ENCODE measurements at regions not wholly inside any gene's neighbourhood (a gene's known extent, or its start where the extent isn't known, plus 50 kb on each side); places are given as distances from the start of the nearest gene placed in this dataset.

GRCh38 chr4:85154591-85154990, 188.1 kb upstream of the WDFY3 start:
- H3K9me3 Mint-ChIP-seq (ENCODE audit: unreplicated experiment): no peaks in the 10 kb centered on the region
- H3K4me3 ChIP-seq (ENCODE audit: insufficient read depth, low read depth, low read length): no peak overlapping the region

GRCh38 chr4:85165808-85166207, 199.3 kb upstream of the WDFY3 start:
- Histone ChIP-seq H3K4me3 (ENCODE audit: insufficient read depth, low read depth, low read length) (no peak overlapping the region), H3K27ac (ENCODE audit: low read depth, low read length) (no peak overlapping the region), H2AFZ (ENCODE audit: low read depth, low read length) (no peak overlapping the region), H4K20me1 (ENCODE audit: insufficient read depth, low read length) (no peaks in the 10 kb centered on the region), H3K79me2 (ENCODE audit: insufficient read depth, low read length) (no peaks in the 10 kb centered on the region), H3K9me3 (ENCODE audit: insufficient read depth, low read depth, low read length) (no peaks in the 10 kb centered on the region), H3K9ac (ENCODE audit: low read length) (no peak overlapping the region), H3K36me3 (ENCODE audit: insufficient read depth, low read length) (no peaks in the 10 kb centered on the region), H3K4me2 (ENCODE audit: low read length) (no peak overlapping the region), H3K4me1 (ENCODE audit: insufficient read depth, low read length) (no peaks in the 10 kb centered on the region), H3K27me3 (ENCODE audit: insufficient read depth, low read length) (no peaks in the 10 kb centered on the region)
- Mint-ChIP-seq H3K27me3 (ENCODE audit: low read depth, unreplicated experiment) (peaks cover 7% of the 10 kb centered on the region), H3K4me3 (ENCODE audit: unreplicated experiment) (no peak overlapping the region), H3K36me3 (ENCODE audit: low read depth, unreplicated experiment) (no peaks in the 10 kb centered on the region), H3K27ac (ENCODE audit: unreplicated experiment) (no peak overlapping the region), H3K9me3 (ENCODE audit: unreplicated experiment) (peaks cover under 1% of the 10 kb centered on the region), H3K4me1 (ENCODE audit: low read depth, unreplicated experiment) (no peaks in the 10 kb centered on the region)
- TF ChIP-seq CTCF (IDR thresholded peaks at IDR 0.05; ENCODE audit: insufficient read depth, low read depth, low read length): no peak
- FAIRE-seq: no peak
- no peak for DNase-seq (ENCODE audit: low read depth)

More at GRCh38 chr4:85154591-85154990, 188.1 kb upstream of the WDFY3 start:
- Mint-ChIP-seq H3K4me3 (ENCODE audit: unreplicated experiment) (no peak overlapping the region), H3K27me3 (ENCODE audit: low read depth, unreplicated experiment) (no peaks in the 10 kb centered on the region), H3K36me3 (ENCODE audit: low read depth, unreplicated experiment) (no peaks in the 10 kb centered on the region), H3K27ac (ENCODE audit: unreplicated experiment) (no peak overlapping the region), H3K4me1 (ENCODE audit: low read depth, unreplicated experiment) (no peaks in the 10 kb centered on the region)
- H2AFZ ChIP-seq (ENCODE audit: low read depth, low read length): no peak overlapping the region
- no peaks in the 10 kb centered on the region for H3K9me3 ChIP-seq (ENCODE audit: insufficient read depth, low read depth, low read length)
- no peak for DNase-seq (ENCODE audit: low read depth)
- TF ChIP-seq EZH2 (IDR thresholded peaks at IDR 0.05; ENCODE audit: insufficient read depth, low read length) (no peak), CTCF (IDR thresholded peaks at IDR 0.05; ENCODE audit: insufficient read depth, low read depth, low read length) (no peak)
- H3K27me3 ChIP-seq (ENCODE audit: insufficient read depth, low read length): peaks cover 3% of the 10 kb centered on the region
- no peaks in the 10 kb centered on the region for H3K4me1 ChIP-seq (ENCODE audit: insufficient read depth, low read length)
- H4K20me1 ChIP-seq (ENCODE audit: insufficient read depth, low read length): no peaks in the 10 kb centered on the region
- H3K4me2 ChIP-seq (ENCODE audit: low read length): no peak overlapping the region
- no peak overlapping the region for H3K9ac ChIP-seq (ENCODE audit: low read length)
- H3K27ac ChIP-seq (ENCODE audit: low read depth, low read length): no peak overlapping the region
- FAIRE-seq: no peak
- H3K36me3 ChIP-seq (ENCODE audit: insufficient read depth, low read length): no peaks in the 10 kb centered on the region
- H3K79me2 ChIP-seq (ENCODE audit: insufficient read depth, low read length): no peaks in the 10 kb centered on the region

DNA sequence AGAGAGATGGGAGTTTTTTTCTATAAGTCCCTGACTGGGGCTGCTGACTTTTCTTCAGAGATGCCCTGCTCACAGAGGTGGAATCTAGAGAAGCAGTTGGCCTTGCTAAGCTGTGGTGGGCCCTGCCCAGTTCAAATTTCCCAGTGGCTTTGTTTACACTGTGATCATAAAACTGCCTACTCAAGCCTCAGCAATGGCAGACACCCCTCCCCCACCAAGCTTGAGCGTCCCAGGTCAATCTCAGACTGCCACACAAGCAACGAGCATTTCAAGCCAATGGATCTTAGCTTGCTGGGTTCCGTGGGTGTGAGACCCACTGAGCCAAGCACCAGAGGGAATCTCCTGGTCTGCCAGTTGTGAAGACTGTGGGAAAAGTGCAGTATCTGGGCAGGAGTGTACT, 199.8 kb upstream of the WDFY3 start:
- Histone ChIP-seq H3K4me2 (ENCODE audit: low read length) (no peak overlapping the region), H3K9me3 (ENCODE audit: insufficient read depth, low read depth, low read length) (no peaks in the 10 kb centered on the region), H3K27me3 (ENCODE audit: insufficient read depth, low read length) (no peaks in the 10 kb centered on the region), H3K79me2 (ENCODE audit: insufficient read depth, low read length) (no peaks in the 10 kb centered on the region), H3K4me1 (ENCODE audit: insufficient read depth, low read length) (no peaks in the 10 kb centered on the region), H3K36me3 (ENCODE audit: insufficient read depth, low read length) (no peaks in the 10 kb centered on the region), H3K4me3 (ENCODE audit: insufficient read depth, low read depth, low read length) (no peak overlapping the region), H3K27ac (ENCODE audit: low read depth, low read length) (no peak overlapping the region), H4K20me1 (ENCODE audit: insufficient read depth, low read length) (no peaks in the 10 kb centered on the region), H2AFZ (ENCODE audit: low read depth, low read length) (no peak overlapping the region), H3K9ac (ENCODE audit: low read length) (no peak overlapping the region)
- H3K4me3 Mint-ChIP-seq (ENCODE audit: unreplicated experiment): no peak overlapping the region
- no peaks in the 10 kb centered on the region for H3K36me3 Mint-ChIP-seq (ENCODE audit: low read depth, unreplicated experiment)
- no peaks in the 10 kb centered on the region for H3K9me3 Mint-ChIP-seq (ENCODE audit: unreplicated experiment)
- no peaks in the 10 kb centered on the region for H3K4me1 Mint-ChIP-seq (ENCODE audit: low read depth, unreplicated experiment)
- peaks cover 7% of the 10 kb centered on the region for H3K27me3 Mint-ChIP-seq (ENCODE audit: low read depth, unreplicated experiment)
- H3K27ac Mint-ChIP-seq (ENCODE audit: unreplicated experiment): no peak overlapping the region
- FAIRE-seq (no peak), DNase-seq (ENCODE audit: low read depth) (no peak)
- TF ChIP-seq EZH2 (IDR thresholded peaks at IDR 0.05; ENCODE audit: insufficient read depth, low read length) (no peak), CTCF (IDR thresholded peaks at IDR 0.05; ENCODE audit: insufficient read depth, low read depth, low read length) (no peak)
